ENCODE measurements at regions not wholly inside any gene's neighbourhood (a gene's known extent, or its start where the extent isn't known, plus 50 kb on each side); places are given as distances from the start of the nearest gene placed in this dataset.

- TF ChIP-seq CTCF (IDR thresholded peaks at IDR 0.05): no peak
Measured at GRCh38 chr7:42720991-42721796, 190.7 kb downstream of the C7orf25 start.

GRCh38 chr7:42720012-42720411 is 191.9 kb downstream of the C7orf25 start:
- no peak for TF ChIP-seq CTCF (IDR thresholded peaks at IDR 0.05)

- TF ChIP-seq CTCF (IDR thresholded peaks at IDR 0.05): no peak
Measured at GRCh38 chr7:42714356-42714755, 197.5 kb downstream of the C7orf25 start.

- TF ChIP-seq CTCF (IDR thresholded peaks at IDR 0.05): no peak
Measured at GRCh38 chr7:42709284-42709683, 202.6 kb downstream of the C7orf25 start.

- TF ChIP-seq CTCF (IDR thresholded peaks at IDR 0.05): no peak
Measured at GRCh38 chr7:42704710-42705109, 207.2 kb downstream of the C7orf25 start.

GRCh38 chr7:42702647-42703046 is 209.2 kb downstream of the C7orf25 start:
- TF ChIP-seq CTCF (IDR thresholded peaks at IDR 0.05): no peak

GRCh38 chr7:42700406-42701327 is 211.2 kb downstream of the C7orf25 start:
- TF ChIP-seq CTCF (IDR thresholded peaks at IDR 0.05): no peak; the same call in 1 of the 2 replicates

Data from LNCAP (cell line).